Middle frontal gyrus (tissue), 1 donor: ENCODE measurements at regions not wholly inside any gene's neighbourhood (a gene's known extent, or its start where the extent isn't known, plus 50 kb on each side); places are given as distances from the start of the nearest gene placed in this dataset.
"Not testable (repeated sequence)": the region's sequence is repeated elsewhere in the genome, so short reads cannot be mapped to it uniquely, and the experiment has no call there.

Source experiments
- DNase-seq: peaks from one replicate; pipeline ENCODE4 v3.0.0-alpha.2; 2015; ENCODE audit warnings: low spot score; ENCODE audit errors: extremely low spot score

DNA sequence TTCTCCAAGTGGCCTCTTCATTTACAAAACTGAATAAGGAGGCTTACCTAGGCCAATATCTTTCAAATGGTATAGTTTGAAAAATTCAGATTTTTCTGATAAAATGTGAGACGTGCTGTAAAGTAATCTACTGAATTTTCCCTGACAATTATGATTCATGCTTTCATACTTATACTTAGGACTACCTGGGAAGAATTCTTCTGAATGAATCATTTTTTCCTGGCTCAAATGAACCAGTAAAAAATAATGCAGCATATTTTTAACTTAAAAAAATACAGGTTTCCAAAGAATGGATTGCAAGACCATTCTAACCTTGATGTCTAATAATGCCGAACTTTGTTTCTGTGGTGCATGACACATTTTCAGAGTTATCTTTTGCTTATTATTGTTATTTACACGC lies 375.4 kb downstream of the ZNF674 start:
- DNase-seq, result no peak

DNA sequence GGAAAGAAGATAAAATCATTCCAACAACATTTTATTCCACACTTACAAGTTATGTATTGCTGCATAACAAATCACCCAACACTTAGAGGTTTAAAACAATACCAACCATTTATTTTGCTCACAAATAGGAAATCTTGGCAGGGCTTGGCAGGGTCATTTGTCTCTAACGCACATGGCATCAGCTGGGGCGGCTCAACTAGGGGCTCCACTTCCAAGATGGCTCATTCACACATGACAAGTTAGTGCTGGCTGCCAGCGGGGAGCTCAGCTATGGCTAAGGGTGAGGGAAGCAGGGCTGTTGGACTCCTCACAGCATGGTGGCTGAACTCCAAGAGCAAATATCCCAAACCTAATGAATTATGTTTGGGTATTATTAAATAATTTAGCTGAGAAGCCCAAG lies 377.0 kb downstream of the ZNF674 start:
- DNase-seq, result no peak

DNA sequence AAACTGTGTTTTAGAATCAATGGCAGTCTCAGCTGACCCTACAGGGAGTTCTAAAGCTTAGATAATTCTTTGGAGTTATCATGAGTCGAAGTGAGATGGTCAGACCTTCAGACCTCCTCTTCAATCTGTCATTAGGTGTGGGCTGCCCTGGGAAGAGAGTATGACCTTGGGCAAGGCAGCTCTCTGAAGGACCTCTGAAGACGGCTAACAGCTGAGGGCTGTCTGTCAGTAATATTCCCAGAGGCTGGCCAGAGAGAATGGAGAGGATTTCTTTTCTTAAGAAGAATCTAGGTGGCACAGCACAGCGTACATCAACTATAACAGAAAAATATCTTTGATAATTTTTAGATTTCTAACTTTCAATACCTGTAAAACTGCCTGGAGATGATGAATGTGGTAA lies 379.4 kb downstream of the ZNF674 start:
- DNase-seq, result no peak

GRCh38 chrX:46165411-46165810 lies 379.8 kb downstream of the ZNF674 start:
- no peak for DNase-seq

DNA sequence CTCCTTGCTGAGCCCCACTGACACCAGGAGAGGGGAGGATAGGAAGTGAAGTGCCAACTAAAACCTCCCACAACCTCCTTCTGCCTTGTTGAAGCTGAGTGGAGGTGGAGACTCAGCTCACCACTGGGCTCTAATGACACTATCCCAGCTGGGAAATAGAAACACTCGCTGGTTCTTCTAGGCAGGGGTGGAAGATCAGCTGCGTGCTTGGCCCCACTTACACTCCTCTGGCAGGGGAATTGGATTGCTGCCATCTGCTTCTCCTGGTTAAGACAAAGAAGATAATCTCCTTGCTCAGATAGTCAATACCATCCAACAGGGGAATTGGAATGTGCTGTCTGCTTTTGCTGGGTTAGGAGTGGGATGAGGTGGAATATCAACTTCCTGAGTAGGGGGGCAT lies 392.5 kb downstream of the ZNF674 start:
- no peak for DNase-seq

- DNase-seq, result not testable (repeated sequence)
Measured at GRCh38 chrX:46151332-46151731, 393.9 kb downstream of the ZNF674 start.

DNA sequence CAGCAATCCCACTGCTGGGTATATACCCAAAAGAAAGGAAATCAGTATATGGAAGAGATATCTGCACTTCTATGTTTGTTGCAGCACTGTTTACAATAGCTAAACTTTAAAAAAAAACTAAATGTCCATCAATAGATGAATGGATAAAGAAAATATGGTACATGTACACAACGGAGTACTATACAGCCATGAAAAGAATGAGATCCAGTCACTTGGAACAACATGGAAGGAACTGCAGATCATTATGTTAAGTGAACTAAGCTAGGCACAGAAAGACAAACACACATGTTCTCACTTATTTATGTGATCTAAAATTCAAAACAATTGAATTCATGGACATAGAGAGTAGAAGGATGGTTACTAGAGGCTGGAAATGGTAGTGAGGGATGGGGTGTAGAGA lies 400.7 kb downstream of the ZNF674 start:
- no peak for DNase-seq

DNA sequence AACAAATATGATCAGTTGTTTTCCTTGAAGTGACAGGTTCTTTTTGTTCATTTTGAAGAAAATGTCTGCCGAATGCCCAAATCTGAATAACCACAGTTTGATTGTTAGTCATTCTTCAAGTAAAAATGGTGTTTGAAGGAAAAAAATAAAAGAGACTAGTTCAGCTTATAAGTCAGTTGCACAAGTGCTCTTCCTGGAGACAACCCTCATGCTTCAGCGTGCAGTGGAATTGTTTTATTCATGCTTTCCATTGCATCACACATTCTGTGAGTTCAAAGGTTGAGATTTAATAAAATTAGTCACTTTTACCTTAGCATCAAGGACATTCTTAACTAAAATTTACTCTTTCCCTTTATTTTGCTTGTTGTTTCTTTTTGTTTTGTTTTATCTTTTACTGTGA lies 404.9 kb downstream of the ZNF674 start:
- no peak for DNase-seq

- no peak for DNase-seq
Measured at GRCh38 chrX:46130247-46130646, 415.0 kb downstream of the ZNF674 start.

GRCh38 chrX:46125111-46125510 lies 420.1 kb downstream of the ZNF674 start:
- no peak for DNase-seq

DNA sequence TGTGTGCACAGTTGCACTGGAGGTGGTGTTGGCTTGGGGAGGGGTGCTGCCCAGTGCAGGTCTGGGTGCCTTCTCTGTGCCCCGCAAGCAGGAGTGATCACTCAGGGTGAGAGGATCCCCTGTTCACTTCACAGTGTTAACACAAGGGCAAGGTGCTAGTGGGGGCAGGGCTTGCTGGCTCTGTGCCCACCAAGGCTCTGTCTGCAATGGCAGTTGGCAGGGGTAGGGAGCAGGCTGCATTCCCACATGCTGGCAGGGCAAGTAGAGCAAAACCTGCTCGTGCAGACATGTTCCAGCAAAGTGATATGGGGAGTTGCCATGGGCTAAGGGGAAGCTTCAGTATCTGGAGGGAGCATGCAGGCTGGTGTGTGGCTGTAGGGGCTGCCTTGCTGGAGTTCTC lies 428.0 kb downstream of the ZNF674 start:
- DNase-seq, result no peak

GRCh38 chrX:46087310-46087709 lies 457.9 kb downstream of the ZNF674 start:
- not testable (repeated sequence) for DNase-seq

DNA sequence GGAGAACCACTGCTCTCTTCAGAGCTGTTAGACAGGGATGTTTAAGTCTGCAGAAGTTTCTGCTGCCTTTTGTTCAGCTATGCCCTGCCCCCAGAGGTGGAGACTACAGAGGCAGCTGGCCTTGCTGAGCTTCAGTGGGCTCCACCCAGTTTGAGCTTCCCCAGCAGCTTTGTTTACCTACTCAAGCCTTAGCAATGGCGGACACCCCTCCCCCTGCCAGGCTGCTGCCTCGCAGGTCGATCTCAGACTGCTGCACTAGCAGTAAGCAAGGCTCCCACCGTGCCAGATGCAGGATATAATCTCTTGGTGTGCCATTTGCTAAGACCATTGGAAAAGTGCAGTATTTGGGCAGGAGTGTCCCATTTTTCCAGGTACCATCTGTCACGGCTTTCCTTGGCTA lies 465.1 kb downstream of the ZNF674 start:
- not testable (repeated sequence) for DNase-seq

- DNase-seq, result no peak
Measured at GRCh38 chrX:46072791-46073190, 472.4 kb downstream of the ZNF674 start.

DNA sequence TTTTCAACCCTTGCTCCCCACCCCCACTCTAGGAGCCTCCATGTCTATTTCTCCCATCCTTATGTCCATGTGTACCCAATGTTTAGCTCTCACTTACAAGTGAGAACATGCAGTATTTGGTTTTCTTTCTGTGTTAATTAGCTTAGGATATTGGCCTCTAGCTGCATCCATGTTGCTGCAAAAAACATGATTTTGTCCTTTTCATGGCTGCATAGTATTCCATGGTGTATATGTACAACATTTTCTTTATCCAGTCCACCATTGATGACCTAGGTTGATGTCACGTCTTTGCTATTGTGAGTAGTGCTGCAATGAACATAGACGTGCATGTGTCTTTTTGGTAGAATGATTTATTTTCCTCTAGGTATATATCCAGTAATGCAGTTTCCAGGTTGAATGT lies 472.8 kb downstream of the ZNF674 start:
- DNase-seq, result no peak

- DNase-seq, result no peak
Measured at GRCh38 chrX:46070421-46070820, 474.8 kb downstream of the ZNF674 start.

DNA sequence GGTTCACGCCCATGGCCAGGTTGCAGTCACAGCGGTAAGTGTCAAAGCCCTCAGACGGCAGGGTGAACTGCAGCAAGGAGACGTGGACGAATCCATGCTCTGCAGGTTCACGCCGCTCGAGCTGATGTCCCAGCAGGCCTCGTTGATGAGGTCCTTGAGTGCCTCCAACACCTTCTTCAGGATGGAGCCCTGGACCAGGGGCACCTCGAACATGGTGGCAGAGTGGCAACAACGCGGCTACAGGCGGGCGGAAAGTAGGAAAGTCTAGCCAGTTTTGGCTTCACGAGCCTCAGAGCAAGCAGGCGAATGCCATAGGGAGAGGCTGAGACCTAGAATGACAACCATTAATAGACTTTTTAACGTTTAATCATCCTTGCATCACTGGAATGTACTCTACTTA lies 485.9 kb downstream of the ZNF674 start:
- no peak for DNase-seq

DNA sequence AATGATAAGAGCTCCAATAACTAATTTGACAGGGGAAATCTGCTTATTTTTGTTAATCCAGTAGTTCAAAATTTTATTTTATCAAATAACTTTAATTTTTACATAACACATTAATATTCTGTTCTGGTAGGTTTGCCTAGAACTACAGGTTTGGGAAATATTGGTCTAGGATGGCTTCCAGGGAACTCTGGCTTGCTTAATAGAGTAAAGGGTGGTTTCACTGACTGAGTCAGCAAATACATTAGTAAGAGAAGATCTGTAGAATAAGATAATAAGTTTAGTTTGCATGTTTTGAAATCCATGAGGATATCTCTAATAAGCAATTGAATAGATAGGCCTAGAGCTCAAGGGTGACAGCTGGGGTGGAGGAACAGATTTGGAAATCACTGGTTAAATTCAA lies 500.7 kb downstream of the ZNF674 start:
- no peak for DNase-seq

- no peak for DNase-seq
Measured at GRCh38 chrX:46040001-46040400, 505.2 kb downstream of the ZNF674 start.

- DNase-seq, result no peak
Measured at GRCh38 chrX:46039526-46039925, 505.7 kb downstream of the ZNF674 start.

DNA sequence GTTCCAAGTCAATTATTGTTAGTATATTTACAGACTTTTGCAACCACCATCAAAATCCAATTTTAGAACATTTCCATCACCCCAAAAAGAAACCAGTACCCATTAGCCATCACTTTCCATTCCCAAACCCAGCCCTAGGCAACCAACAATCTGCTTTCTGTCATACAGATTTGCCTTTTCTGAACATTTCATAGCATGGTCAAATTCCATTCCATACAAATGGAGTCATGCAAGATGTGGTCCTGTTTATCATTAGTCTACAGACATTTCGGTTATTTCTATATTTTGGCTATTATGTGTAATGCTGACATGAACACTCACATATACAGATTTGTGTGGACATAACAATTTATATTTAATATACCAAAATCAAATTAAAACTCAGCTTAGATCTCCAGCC lies 508.7 kb downstream of the ZNF674 start:
- DNase-seq, result no peak

- no peak for DNase-seq
Measured at GRCh38 chrX:46034868-46035267, 510.4 kb downstream of the ZNF674 start.

- no peak for DNase-seq
Measured at GRCh38 chrX:46029777-46030176, 515.4 kb downstream of the ZNF674 start.

GRCh38 chrX:46016296-46016695 lies 528.9 kb downstream of the ZNF674 start:
- DNase-seq, result no peak
